Activated CD8-positive, alpha-beta memory T cell treated with anti-CD3 and anti-CD28 coated beads for 1 hour (primary cell): ENCODE measurements at regions not wholly inside any gene's neighbourhood (a gene's known extent, or its start where the extent isn't known, plus 50 kb on each side); places are given as distances from the start of the nearest gene placed in this dataset.

ENCODE experiments used
- DNase-seq, 2 donors: peaks; one replicate each; pipeline ENCODE4 v3.0.0-alpha.2; 2020; ENCODE audit warnings: low read depth in 1 of 2; ENCODE audit errors: extremely low read depth in 1 of 2

DNA sequence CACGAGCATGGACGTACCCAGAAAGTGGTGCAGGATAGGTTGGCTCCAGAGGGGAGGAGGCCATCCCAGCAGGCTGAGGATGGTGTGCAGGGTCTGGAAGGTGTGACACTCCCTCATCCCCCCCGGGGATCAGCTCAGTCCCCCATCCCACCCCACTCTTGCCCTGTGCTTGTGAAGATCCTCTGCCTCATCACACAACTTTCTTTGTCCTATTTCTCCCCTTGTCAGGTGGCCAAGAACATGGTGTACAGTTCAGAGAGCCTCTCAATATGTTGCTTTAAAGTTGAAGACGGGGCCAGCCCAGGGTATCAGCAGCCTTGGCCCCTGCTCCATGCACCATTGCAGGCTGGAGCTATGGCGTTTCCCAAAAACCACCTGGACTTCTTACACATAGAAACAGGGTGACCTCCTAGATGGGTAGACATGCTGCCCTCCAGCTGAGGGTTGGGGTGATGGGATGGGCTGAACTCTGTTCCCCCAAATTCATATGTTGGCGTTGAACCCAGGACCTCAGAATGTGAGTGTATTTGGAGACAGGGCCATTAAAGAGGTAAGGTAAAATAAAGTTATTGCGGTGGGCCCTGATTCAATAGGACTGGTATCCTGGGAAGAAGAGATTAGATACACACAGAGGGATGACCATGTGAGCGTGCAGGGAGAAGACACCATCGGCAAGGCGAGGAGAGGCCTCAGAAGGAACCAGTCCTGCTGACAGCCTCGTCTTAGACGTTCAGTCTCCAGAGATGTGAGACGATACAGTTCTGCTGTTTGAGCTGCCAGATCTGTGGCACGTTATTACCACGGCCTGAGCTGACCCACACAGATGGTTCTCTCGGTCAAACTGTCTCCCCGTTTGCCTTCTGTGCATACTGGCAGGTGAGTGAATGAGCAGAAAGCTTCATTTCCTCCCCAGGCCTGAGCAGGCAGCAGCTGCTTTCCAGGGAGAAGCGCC, 272.5 kb downstream of the GADD45G start:
- no peak for DNase-seq

DNA sequence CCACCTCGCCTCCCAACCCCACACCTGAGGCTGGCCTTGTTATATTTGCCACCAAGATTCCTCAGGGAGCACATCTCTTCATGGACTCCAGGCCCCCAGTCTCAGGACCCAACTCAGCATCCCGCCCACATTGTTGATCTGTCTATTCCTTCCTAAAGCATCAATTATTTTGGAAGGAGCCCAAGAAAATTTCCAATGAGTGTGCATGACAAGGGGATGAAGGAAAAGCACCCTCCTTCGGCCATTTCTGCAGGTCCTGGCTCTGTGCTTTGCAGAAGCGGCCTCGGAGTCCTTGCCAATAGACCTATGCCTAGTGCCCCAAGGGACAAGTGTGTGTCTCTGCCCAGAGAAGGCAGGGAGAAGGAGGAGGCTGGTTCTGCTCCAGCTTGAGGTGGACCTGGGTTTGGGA, 273.2 kb downstream of the GADD45G start:
- DNase-seq, result no peak

DNA sequence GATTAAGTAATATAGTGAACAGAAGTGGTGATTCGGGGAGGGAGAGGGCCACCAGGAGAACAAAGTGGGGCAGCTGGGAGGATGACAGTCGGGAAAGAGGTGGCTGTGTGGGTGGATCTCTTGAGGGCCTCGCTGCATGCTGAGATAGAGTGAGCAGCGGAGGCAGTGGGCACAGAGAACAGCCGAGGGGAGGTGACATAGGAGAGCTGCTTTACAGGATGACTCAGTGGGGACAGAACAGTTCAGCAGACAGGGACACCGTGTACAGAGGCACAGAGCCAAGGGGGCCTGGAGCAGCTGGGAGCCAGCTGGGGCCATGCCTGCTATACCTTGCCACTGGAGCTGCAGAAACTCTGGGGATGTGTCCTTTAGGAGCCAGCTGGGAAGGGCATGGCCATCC, 273.9 kb downstream of the GADD45G start:
- DNase-seq, result no peak

DNA sequence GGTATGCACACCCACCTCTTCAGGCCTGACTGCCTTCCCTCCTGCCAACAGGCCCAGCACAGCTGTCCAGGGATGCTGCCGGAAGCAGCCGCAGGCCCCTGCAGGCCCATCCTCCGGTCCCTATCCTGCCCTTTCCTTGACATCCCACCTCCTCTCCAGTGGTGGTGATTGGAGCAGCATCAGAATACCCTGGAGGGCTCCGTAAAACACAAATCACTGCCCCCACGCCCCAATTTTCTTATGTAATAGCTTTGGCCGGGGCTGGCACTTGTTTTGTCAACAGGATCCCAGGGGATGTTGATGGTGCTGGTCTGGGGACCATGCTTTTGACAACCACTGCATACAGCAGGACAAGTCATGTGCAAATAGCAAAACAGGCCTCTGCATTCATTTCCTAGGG, 274.5 kb downstream of the GADD45G start:
- no peak for DNase-seq

DNA sequence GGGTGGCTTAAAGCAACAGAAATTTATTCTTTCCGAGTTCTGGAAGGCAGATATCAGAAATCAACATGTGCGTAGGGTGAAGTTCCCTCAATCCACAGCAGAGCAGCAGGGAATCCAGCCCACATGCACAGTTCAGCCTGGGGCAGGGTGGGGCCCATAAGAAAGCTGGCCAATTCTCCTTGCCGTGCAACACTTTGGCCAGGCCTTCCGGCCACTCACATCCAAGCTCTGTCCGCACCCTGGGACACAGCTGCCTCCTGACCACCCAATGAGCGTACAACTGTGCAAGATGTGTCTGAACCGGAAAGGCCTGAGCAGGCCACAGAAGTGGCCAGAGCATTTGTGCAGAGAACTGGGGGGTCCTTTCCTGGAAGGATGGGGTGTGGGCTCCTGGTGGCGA, 274.9 kb downstream of the GADD45G start:
- DNase-seq, result no peak

DNA sequence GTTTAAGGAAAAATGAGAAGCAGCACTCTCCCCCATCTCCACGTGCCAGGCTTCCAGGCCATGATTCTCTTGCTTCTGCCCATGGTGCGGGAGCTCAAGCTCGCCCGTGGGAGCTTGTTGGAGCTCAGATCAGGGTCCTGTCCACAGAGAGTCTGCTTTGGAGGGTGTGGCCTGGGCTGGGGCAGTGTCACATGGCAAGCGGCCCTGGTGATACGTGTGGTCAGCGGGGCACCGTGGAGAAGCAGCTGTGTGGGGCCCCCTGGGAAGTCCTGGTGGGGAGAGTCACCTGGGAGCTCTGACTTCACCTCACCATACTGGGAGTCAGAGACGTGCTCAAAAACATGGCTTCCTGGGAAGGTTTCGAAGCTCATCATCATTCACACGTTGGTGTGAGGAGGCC, 275.3 kb downstream of the GADD45G start:
- DNase-seq, result no peak

DNA sequence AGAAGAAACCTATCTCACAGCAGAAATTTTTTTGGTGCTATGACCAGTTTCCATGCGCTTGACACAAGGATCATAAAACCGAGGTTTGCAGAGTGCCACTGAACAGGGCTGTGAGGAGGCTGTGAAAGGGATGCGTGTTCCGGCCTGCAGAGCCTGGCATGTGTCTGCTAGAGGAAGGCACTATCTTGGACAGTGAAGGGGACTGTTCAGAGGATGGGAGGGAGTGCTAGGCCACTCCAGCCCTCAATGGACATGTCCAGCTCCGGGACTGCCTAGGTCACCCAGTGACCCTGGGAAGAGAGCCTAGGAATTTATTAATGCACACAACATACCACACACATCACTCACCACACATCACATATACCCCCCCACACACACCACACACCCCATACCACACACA, 275.9 kb downstream of the GADD45G start:
- DNase-seq, result no peak

DNA sequence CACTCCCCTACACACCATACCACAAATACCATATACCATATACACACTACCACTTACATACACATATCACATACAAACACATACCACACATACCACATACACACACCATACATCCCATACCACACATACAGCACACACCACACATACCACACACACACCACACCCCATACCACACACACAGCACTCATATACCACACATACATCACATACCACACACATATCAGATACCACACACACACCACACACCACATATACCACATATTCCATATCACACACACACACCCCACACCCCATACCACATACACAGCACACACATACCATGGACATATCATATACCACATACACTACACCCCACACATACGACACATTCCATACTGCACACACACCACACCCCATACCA, 276.6 kb downstream of the GADD45G start:
- no peak for DNase-seq

DNA sequence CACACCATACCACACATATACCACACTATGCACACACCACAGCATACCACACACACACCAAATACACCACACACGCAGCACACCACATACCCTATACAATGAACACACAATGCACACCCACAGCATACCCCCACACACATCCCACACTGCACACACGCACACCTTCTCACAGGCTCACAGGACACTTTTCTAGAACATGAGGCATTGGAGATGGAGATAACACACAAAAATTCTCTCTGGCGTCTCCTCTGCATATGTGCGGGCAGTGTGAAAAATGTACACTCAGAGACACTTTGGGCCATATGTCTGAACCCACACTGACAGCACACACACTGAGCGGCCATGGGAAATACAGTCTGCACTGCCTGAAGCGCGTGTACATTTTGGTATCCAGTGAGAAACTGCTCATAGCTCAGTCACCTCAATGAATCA, 278.1 kb downstream of the GADD45G start:
- DNase-seq, result no peak

DNA sequence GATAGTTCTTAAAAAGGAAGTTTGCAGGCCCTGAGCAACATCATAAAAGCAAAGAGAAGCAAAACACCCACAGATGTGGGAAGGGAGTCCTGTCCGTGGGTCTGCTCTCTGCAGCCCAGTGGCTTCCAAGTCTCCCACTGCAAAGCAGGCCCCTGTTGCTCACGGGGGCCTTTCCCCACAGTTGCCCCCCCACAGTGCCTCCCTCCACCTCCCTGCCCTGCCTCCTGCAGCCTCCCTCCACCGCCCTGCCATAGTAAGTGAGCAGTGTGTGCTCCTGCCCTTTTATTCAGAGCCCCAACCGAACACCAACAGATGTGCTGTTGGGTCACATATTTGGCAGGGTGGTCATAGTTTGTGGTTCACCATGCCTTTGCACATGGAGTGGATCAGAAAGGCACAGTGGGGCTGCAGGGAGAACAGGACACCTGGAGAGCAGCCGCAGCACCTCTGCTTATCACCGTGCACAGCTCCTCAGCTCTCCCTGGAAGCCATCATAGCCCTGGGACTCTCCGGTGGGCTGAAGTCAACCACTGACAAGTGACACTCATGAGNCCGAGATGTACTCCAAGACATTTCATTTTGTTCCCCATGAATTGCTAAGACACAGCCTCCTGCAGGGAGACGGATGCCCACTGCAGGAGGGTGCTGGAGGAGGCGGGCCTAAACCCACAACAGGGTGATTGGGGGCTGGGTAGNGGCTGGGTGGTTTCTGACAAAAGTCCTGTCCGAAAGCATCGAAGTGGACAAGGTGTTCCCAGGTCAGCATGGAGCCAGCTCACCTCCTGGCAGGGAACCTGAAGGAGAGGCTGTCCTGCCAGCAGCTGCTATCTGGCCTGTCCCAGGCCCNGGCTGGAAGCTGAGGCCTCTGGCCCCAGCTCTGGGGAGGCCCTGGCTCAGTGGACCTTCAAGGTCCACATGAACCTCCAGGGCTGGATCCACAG, 278.9 kb downstream of the GADD45G start:
- no peak for DNase-seq

DNA sequence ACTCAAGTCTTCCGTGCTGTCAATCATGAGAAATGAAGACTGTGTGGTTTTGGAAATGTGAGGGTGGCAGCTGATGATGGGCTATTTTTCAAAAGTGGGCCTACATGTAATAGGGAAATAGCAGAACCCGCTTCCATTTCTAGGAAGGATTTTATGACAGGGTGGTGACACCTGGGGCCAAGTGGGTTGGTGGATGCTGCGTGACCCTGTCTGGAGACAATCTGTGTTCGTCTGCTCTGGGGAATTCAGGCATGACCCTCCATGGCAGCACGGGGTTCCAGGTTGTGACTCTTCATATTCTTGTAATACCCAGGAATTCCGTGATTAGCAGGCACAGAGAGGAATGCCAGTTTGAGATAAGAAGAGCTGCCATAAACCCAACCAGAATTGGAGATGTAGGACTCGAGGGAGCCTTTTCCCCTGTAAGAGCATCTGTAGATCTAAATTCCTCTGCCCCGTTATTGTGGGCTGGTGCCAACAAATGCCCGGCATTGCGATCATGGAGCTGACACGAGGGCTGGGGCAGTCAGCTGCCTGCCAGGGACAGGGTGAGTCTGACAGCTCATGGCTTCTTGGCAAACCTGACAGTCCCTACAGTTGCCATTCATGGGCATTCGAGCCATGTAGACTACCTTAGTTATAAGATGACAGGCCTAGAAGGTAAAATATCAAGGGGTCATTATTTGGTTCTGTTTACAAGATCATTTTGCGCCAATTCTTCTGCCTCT, 279.7 kb downstream of the GADD45G start:
- no peak for DNase-seq

DNA sequence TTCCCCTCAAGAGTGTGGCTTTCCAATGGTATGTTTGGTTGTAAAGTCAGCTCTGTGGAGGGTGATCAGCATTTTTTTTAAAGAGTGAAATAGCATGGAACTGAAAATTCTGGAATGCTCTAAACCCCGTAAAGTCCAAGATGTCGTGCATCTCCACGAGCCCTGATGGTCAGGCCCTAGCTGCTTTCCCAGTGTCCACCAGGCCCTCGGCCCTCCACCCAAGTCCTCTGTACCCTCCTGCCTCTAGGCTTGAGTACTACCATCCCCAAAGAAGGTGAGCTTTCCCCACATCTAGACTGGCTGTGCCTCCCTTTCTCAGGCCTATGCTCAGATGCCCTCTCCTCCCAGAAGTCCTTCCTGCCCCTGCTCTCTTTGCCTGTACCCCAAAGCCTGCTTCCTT, 280.3 kb downstream of the GADD45G start:
- DNase-seq, result no peak

DNA sequence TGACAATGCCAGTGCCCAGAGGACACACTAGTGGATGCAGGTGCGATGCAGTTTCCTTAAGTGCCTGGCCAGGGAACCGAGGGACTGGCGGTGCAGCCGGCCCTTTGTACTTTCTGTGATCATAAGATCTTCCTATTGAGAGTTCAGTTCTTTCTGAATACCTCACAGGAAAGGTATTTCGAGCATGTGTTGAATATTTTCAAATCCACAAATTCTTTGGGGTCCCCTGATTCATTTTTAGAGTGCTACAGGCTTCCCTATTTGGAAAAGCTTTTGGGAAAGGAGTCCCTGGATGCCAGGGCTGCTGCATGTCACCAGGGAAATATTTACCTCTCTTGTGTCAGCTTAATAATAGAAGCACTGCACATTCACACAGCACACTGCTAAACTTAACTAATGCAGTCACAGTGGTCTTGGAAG, 281.5 kb downstream of the GADD45G start:
- no peak for DNase-seq

DNA sequence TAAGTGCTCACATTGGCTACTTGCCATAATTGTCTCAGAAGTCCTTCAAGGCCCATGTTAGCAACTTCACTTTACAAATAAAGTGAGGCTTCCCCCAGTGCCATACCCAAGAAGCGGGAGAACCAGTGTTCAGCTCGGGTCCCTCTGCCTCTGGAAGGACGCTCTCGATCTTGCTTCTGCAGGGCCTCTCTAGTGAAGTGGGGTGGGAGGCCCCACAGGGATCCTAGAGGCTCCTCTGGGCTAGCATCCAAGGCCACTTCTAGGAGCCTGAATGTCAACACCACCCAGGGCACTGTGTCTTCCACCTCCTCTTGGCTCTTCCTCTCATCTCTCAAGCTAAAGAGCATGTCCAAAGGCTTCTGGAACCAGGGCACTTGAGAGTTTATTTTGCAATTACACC, 282.5 kb downstream of the GADD45G start:
- no peak for DNase-seq

DNA sequence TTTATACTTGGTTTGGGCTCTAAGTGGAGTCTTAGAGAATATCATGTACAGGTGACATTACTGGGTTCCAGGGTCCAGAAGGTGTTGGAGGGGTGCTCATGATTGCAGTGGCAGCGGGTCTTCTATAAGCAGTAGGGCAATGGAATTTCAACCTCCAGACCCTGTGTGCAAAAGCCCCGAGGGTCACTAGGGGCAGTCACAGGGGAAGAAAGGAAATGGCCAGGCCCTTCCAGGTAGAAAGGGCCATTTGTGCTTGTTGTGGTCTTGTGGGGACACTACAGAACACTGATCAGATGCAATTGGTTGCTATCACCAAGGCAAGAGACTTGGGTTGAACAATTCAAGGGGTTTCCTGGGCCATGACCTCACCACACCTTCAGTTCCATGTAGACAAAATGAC, 283.4 kb downstream of the GADD45G start:
- DNase-seq, result no peak

DNA sequence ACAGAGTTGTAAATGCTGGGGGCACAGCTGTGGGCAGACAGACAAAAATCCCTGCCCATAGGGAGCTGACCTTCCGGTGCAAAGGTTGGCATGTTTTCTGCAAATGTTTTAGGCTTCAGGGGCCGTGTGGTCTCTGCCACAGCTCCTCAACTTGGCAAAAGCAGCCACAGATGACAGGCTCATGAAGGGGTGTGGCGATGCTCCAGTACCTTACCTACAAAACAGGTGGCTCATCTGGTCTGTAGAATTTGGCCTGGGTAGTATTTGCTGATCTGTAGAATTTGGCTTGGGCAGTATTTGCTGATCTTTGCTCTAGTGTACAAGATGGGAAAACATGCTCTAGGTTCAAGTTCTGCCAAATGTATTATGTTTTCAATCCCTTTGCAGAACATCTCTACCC, 283.9 kb downstream of the GADD45G start:
- DNase-seq, result no peak

DNA sequence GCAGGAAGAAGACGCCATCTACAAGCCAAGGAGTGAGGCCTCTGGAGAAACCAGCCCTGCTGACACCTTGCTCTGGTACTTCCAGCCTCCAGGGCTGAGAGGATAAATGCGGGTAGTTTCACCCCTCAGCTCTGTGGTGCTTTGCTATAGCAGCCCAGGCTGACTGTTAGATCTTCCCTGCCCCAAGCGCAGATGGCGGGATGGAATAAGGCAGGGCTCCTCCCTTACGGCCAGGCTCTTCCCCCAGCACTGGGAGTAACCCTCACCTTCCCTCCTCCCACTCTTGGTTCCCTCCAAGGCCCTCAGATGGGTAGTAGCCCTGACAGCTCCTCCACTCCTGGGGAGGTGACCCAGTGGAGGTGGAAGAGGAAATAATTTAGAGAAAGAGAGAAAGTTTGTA, 285.1 kb downstream of the GADD45G start:
- no peak for DNase-seq

DNA sequence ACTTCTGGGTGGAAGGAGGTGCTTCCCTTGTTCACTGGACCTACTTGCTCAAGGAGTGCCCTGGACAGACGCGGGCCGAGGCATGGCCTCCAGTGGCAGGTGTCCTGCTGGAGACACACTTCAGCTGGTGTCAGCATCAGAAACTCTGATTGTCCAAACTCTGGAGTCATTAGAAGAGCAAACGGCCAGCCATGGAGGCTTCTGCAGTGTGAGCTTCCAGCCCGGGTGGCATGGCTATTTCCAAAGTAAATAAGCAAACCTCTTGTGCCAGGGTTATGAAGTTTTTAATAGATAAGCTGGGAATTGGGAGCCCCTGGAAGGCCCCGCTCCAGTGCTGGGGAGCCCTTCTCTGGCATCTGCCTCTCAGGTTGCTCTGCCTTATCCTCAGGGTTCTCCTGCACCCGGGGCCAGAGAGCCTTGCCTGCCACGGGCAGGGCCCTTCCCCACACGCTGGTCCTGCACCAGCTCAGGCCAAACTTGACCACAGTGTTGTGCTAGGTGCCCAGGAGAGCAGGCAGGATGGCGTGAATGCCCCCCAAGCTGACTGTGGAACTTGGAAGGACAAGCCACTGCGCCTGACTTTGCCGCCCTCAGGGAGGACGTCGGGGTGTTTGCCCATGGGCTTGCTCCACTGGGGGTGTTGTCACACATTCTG, 285.6 kb downstream of the GADD45G start:
- no peak for DNase-seq

DNA sequence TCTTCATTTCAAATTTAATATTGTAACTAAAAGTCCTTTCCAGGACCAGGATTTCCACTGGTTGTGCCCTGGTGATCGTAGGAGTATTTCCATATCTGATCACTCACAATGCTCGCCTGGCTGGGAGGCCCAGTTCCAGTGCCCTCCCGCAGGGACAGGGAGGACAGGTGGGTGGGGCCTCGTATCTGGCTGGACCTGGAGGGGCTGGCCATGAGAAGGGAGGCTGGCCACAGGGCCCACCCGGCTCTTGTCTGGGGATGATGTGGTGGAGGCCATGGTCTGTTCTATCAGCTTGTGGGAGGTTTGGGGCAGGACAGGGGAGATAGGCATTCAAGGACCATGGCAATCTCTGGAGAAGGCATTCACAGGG, 286.4 kb downstream of the GADD45G start:
- no peak for DNase-seq

DNA sequence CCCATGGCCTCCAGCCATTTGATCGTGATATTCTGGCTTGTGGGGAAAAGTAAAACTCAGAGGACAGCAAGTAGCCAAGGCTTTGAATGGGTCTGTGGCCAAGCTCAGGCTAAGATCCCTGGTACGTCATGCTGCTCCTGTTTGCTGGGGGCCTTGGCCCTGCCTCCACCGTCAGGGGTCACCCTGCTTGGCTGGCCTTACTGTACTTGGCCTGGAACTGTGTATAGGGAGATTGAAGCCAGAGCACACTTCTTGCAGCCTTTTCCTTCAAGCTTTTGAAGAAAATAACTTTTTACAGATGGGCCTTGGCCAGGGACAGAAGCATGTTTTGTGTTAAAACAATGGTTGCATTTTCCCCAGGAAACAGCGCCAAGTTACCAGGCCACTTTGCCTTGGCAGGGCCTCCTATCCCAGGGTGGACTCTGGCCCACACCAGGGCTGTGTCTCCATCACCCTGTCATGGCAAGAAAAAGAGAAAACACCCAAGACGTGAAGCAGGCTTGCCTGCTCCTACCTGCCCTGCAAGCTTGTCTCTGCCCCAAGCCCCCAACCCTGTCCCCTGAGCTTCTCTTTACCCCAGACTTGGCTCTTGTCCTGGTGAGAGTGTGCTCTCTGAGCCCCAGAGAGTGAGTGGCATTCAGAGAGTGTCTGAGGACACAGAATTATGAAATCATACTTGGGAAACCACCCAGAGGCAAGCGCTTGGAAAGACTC, 286.9 kb downstream of the GADD45G start:
- DNase-seq, result no peak
